NAMALWA (cell line): ENCODE measurements at regions not wholly inside any gene's neighbourhood (a gene's known extent, or its start where the extent isn't known, plus 50 kb on each side); places are given as distances from the start of the nearest gene placed in this dataset.
A peak's percentile ranks its signal among the peaks of the same experiment; 100 is the strongest.

Experiments
- DNase-seq: peaks from one replicate; pipeline ENCODE4 v3.0.0-alpha.2; 2015; ENCODE audit warnings: low spot score

- no peak for DNase-seq
Measured at GRCh38 chr3:162996368-162996767, 1499.8 kb downstream of the OTOL1 start.

GRCh38 chr3:162998205-162998604, 1501.6 kb downstream of the OTOL1 start:
- no peak for DNase-seq

- DNase-seq: no peak
Measured at GRCh38 chr3:163011596-163011995, 1515.0 kb downstream of the OTOL1 start.

GRCh38 chr3:163016251-163016650, 1519.6 kb downstream of the OTOL1 start:
- no peak for DNase-seq

- no peak for DNase-seq
Measured at GRCh38 chr3:163018067-163018466, 1521.5 kb downstream of the OTOL1 start.

- no peak for DNase-seq
Measured at GRCh38 chr3:163018664-163019063, 1522.1 kb downstream of the OTOL1 start.

GRCh38 chr3:163019260-163019659, 1522.7 kb downstream of the OTOL1 start:
- DNase-seq: no peak

GRCh38 chr3:163033652-163034051, 1537.0 kb downstream of the OTOL1 start:
- no peak for DNase-seq

GRCh38 chr3:163039636-163040035, 1543.0 kb downstream of the OTOL1 start:
- DNase-seq: no peak

GRCh38 chr3:163043074-163043473, 1546.5 kb downstream of the OTOL1 start:
- no peak for DNase-seq

GRCh38 chr3:163045945-163046344, 1549.3 kb downstream of the OTOL1 start:
- DNase-seq: no peak

GRCh38 chr3:163048881-163049280, 1552.3 kb downstream of the OTOL1 start:
- no peak for DNase-seq

- peak; percentile 68 for DNase-seq
Measured at GRCh38 chr3:163056874-163057497, 1560.4 kb downstream of the OTOL1 start.

- no peak for DNase-seq
Measured at GRCh38 chr3:163058031-163058854, 1561.6 kb downstream of the OTOL1 start.

GRCh38 chr3:163071713-163072112, 1575.1 kb downstream of the OTOL1 start:
- no peak for DNase-seq
